H1 (cell line): ENCODE measurements at regions not wholly inside any gene's neighbourhood (a gene's known extent, or its start where the extent isn't known, plus 50 kb on each side); places are given as distances from the start of the nearest gene placed in this dataset.

Source experiments
- ATF2 ChIP-seq: IDR thresholded peaks from 2 replicates; pipeline ENCODE4 v1.6.1; 2012; ENCODE audit warnings: low read length, inconsistent platforms
- CBX5 ChIP-seq: fragments of 300-800, 300-1000 bp; sonication (generic); IDR thresholded peaks from 2 replicates; pipeline ENCODE4 v1.7.1; 2016; ENCODE audit warnings: antibody characterized with exemption, low read length, low read depth
- CHD7 ChIP-seq: fragments of 300-600 bp; sonication (generic); IDR thresholded peaks from 2 replicates; pipeline ENCODE4 v1.7.1; 2012; ENCODE audit warnings: low read length, moderate library complexity, mild to moderate bottlenecking, inconsistent platforms; ENCODE audit not compliant: insufficient replicate concordance
- HDAC6 ChIP-seq: IDR thresholded peaks from one replicate; pipeline ENCODE4 v1.7.1; 2012; ENCODE audit warnings: low read depth, mild to moderate bottlenecking, inconsistent platforms, low read length, moderate library complexity
- POLR2A ChIP-seq, 2 experiments: IDR thresholded peaks; 1 replicate in 1 of 2; 2 replicates in 1 of 2; pipeline ENCODE4 v1.6.1; 2011; ENCODE audit warnings: low read depth in 2 of 2, low read length in 2 of 2, mild to moderate bottlenecking in 2 of 2; ENCODE audit errors: control extremely low read depth in 1 of 2
- ZNF274 ChIP-seq: IDR thresholded peaks from 2 replicates; pipeline ENCODE4 v1.7.0; 2012; ENCODE audit warnings: low read length, borderline replicate concordance; ENCODE audit errors: extremely low read depth
- TF ChIP-seq, protein P1 (sequence below): IDR thresholded peaks from 2 replicates; pipeline ENCODE4 v1.6.1; 2012; ENCODE audit warnings: inconsistent platforms

DNA sequence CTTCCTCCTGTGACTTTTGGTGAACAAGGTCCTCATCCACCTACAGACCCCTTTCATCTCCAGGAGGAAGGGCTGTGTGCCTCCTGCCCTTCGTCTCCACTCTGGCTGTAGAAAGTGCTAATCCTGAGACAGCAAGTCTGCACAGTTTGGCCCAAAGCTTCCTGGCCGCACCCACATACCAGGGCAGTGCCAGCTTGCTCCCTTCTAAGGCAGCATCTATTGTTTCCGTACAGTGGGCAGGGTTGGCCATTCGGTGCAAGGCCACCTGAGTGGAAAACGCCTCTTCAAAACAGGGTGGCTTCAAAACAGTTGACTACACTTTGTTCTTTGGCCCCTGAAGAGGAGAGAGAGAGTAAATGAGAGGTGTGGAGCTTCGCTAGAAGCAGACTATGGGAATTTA is 134.1 kb upstream of the KLF14 start (continued):
- no peak for TF ChIP-seq CHD7
- TF ChIP-seq CBX5 = no peak
- TF ChIP-seq POLR2A (IDR thresholded peaks at IDR 0.05; ENCODE audit: control extremely low read depth in 1 of 2, low read depth in 2 of 2, low read length in 2 of 2) = no peak
- no peak for TF ChIP-seq HDAC6
- TF ChIP-seq ATF2 = no peak
- TF ChIP-seq ZNF274 = no peak
- TF ChIP-seq, protein P1, sequence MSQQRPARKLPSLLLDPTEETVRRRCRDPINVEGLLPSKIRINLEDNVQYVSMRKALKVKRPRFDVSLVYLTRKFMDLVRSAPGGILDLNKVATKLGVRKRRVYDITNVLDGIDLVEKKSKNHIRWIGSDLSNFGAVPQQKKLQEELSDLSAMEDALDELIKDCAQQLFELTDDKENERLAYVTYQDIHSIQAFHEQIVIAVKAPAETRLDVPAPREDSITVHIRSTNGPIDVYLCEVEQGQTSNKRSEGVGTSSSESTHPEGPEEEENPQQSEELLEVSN = no peak
